GM18861 (cell line): ENCODE measurements at regions not wholly inside any gene's neighbourhood (a gene's known extent, or its start where the extent isn't known, plus 50 kb on each side); places are given as distances from the start of the nearest gene placed in this dataset.

ENCODE experiments used
- ATAC-seq: cut with Tn5 transposase; IDR thresholded peaks from one replicate; pipeline ENCODE4 v1.9.1; 2021; ENCODE audit not compliant: unreplicated experiment

DNA sequence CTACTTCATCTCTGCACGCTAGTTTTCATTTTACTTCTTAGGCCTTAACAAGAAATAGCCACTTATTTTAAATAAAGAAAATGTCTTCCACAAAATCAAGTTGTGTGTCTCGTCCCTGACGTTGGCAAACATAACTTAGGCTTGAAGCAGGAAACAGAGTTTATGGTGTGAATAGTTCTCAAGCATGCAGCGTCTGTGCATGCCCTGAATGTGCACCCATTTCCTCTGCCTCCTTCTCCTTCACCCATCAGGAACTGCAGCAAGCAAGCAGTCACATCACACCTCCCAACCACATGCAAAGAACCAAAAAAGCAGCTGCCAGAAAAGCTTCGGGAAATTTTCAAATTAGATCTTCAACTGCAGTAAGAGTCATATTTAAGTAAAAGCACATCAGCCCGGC, 424.0 kb upstream of the IRX4 start:
- ATAC-seq, result no peak

GRCh38 chr5:2303431-2304100, 420.8 kb upstream of the IRX4 start:
- no peak for ATAC-seq

GRCh38 chr5:2302169-2302568, 419.4 kb upstream of the IRX4 start:
- ATAC-seq, result no peak

DNA sequence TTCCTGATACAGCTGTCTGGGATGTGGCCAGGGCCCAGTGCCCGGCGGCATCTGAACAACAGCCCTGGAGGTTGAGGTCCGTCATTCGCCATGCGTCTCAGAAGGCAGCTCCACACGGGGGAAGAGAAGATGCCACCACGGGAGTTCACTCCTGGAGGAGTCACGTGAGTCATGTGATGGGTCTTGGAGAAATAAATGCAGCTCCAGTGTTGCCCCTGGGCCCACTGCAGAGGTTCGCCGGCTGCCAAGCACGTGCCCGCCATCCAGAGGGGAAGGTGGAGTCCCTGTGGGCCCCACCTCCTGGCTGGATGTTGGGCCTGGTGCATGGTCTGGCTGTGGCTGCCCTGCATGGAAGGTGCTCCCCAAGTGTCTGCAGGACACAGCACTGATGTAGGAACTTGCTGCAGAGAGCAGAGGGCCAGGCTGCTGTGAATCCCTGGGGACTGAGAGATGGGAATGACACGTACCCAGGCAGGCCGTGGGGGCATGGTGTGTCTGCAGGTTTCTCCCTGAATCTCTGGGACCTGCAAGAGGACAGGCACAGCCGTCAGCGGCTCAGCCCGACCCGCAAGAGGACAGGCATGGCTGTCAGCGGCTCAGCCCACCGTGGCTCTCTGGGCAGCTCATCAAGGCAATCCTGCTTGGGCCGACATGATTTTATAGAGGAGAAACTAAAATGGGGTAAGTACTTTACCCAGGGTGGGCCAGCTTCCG, 418.3 kb upstream of the IRX4 start:
- no peak for ATAC-seq

DNA sequence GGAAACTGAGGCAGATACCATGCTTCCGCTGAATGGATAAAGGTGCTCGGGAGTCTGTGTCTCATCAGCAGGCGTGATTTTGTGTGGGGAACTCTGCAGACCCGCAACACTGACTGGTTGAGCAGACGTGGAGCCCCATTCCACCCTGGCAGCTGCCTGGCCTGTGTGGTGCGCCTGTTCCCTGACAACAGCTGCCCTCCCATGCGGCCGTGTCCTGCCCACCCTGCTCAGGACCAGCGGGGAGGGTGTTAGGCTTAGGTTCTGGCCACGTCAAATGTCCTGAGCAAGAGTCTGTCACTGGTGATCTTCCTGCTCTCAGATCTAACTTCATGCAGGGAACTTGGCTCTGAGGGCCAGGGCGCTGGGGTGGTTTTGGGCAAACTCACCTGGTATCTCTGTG, 417.7 kb upstream of the IRX4 start:
- no peak for ATAC-seq

DNA sequence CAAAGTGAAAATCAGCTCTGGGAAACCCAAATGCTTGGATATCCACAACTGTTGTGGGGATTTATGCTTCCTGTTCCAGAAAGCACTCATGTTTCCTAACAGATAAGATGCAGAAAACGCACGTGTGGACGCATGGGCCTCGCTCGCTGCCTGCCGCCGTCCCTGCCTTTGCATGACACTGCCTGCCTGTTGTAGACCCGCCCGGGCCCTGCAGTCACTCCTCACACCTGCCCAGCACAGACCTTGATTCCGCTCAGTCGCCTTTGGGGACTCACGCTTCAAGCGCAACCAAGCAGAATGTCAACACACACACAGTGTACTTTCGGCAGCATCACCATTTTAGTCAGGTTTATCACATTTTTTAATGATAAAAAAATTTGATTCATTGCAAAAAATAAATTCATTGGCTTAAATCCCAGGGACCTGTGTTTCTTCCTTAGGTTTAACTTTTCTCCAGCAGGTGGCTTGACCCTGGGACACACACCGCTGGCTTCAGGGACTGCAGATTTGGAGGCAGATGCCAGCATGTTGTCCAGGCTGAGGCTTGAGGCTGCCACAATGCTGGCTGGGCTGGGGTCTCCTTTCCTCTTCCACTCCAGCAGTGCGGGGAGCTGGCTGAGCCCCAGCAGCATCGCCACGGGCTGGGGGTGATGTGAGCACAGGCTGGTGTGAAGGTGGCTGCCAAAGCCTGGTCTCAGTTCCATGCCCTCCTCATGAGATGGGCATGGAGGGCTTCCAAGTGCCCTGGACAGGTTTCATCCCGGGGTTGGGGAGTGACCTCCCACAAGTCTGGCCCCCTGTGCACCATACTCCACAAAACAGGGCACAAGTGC, 416.9 kb upstream of the IRX4 start:
- no peak for ATAC-seq

DNA sequence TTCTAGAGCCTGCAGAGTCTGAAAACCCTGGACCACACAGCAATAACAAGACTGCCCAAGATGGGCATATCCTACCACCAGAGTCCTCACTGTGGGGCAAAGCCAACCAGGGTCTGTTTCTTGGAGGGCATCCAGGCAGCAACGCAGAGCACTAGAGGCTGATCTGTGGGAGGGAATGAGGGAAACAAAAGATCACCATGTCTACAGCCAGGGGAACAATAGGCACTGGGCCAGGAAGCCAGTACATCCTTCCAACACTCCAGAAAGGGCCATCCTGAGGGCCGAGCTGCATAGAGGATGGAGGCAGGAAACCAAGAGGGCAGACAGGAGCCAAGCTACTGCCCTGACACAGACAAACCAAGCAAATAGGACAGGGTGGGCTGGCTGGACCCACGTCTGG, 416.1 kb upstream of the IRX4 start:
- ATAC-seq, result no peak

- ATAC-seq, result no peak
Observed at GRCh38 chr5:2297991-2298390, 415.3 kb upstream of the IRX4 start.

DNA sequence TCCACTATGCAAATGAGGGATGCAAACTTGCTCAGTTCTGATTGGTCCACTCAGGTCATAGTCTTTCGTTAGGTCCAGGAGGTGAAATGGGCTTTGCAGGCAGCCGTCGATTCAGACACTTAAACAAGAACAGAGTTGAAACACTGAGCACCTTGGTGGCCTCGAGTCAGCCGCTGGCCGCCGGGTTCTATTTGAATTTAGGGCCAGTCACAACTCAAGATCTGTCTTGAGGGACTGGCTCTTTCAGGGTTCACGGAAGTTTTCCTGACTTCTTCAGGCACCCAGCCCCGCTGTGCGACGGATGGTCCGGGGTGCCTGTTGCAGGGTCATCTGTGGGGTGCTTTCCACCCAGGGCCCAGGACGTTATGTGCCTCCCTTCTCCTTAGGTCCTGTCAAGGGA, 412.8 kb upstream of the IRX4 start:
- no peak for ATAC-seq

DNA sequence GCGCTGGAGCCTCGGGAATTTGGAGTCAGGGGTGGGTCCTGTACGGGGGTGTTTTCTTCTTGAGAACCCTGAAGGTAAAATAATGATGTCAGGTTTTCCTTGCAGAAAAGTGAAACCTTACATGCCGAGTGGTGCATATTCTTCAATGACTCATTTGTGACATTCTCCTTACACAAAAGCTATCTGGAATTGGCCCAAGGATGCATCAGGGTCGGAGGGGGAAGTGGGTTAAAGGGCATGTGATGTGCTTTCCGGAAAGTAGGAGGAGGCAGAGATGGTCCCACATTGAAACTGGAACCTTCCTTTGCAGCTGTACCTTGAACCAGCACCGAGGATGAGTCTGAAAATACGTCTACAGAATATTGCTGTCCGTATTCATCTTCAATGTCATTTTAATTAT, 411.2 kb upstream of the IRX4 start:
- no peak for ATAC-seq

DNA sequence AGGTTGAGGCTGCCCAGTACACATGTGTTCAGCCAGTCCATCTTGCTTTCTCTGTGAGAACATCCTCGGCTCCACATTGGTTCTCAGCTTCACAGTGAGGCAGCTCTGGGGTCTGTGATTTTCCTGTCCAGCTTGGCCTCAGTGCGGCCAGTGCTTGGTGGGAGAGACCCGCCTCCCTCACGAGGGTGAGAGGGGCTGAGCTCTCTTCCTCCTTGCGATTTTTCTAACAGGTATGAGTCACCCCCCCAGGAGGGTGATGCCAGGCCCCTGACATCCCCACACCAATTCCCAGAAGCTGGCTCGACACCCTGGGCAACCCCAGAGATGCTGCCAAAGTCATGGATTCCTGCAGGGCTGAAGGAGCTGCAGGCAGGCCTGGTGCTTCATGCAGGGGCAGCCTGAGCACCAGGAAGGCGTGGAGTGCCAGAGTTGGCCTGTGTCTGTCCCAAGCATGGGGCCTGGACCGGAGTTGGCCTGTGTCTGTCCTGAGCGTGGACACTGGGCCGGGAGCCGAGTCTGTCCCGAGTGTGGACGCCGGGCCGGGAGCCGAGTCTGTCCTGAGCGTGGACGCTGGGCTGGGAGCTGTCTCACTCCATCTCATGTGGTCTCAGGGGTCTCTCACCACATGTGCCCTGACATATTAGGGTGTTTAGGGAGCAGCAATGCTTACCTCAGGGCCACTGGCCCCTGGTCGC, 408.6 kb upstream of the IRX4 start:
- ATAC-seq, result no peak

DNA sequence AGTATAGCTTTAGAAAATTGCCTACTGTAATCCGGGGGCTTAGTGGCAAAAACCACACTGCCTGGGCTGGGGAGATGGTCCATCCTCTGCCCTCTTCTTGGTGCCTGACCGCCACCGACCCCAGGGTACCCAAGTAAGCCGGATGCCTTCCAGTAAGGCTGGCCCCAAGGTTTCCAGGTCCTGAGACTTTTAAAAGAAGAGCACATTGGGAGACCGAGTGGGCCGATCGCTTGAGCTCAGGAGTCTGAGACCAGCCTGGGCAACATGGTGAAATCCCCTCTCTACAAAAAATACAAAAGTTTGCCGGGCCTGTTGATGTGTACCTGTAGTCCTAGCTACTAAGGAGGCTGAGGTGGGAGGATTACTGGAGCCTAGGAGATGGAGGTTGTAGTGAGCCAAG, 406.7 kb upstream of the IRX4 start:
- no peak for ATAC-seq

- ATAC-seq, result no peak
Observed at GRCh38 chr5:2288968-2289367, 406.2 kb upstream of the IRX4 start.

GRCh38 chr5:2288466-2288865, 405.7 kb upstream of the IRX4 start:
- ATAC-seq, result no peak

- ATAC-seq, result no peak
Observed at GRCh38 chr5:2286250-2286649, 403.5 kb upstream of the IRX4 start.

DNA sequence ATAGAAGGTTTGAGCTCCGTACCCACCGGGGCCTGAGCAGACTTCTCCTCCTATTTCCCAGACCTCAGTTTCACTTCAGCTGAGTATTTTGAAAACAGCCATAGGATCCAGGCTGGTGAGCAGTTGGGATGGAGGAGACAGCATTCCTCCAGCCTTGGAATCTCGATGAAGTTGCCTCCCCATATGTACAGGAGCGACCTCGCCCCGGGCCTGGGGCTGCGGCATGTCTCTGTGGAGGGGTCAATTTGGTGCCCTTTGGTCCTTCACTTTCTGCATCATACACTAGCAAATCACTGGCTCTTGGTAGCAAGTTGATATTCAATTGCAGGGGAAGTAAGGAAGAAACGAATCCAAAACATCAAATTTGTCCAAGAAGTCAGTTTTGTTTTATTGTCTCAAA, 402.0 kb upstream of the IRX4 start:
- ATAC-seq, result no peak

DNA sequence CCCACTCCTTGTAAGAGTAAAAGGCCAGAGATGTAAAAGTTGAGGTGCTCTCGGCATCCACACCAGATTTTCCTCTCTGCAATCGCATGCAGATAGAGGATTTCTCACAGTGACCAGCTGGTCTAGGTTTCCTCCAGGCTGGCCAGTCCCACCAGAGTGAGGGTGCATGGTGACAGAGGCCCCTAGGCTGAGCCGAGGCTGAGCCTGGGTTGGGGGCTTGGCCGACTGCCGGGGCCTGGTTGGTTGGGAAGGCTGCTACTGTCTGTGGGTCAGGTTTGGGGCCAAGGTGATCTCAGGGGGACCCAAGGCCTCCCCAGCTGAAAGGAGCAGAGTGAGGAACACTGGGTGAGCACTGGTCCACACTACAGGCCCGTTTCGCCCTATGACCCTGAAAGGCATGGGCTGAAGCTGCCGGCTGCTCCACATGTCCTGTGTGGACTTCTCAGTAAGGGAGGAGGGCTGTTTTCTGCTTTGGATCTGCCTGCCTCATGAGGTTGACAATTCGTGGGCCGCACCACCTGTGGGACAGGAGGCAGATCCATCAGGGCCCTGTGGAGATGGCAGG, 400.8 kb upstream of the IRX4 start:
- ATAC-seq, result no peak

GRCh38 chr5:2282893-2283292, 400.2 kb upstream of the IRX4 start:
- ATAC-seq, result no peak

- no peak for ATAC-seq
Observed at GRCh38 chr5:2282034-2282690, 399.4 kb upstream of the IRX4 start.

DNA sequence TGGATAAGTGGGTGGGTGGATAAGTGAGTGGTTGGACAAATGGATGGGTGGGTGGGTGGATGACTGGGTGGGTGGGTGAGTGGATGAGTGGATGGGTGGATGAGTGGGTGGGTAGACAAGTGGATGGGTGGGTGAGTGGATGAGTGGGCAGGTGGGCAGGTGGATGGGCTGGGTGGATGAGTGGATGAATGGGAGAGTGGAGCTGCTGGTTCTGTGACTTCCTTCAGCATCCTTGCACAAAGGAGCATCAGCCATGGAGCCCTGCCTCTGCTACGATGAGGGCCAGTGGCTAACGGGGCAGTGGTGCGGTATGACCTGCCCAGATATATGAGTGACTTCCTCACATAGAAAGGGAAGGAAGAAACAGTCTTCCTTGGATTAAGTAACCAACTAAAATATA, 398.7 kb upstream of the IRX4 start:
- ATAC-seq, result no peak

DNA sequence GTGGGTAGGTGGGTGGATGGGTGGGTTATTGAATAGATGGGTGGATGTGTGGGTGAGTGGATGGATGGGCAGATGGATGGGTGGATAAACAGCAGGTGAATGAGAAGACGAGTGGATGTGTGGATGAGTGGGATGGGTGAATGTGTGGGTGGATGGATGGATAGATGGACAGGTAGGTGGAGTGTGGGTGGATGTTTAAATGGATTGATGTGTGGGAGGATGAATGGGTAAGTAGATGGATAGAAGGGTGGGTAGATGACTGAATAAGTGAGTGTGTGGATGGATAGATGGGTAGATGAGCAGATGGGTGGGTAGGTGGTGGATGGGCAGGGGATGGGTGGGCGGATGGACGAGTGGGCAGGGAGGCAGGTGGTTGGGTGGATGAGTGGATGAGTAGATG, 397.6 kb upstream of the IRX4 start:
- ATAC-seq, result no peak
